Stimulated activated CD4-positive, alpha-beta T cell treated with anti-CD3 and anti-CD28 coated beads, Interleukin-4, amount 100 ng/mL, for 48 hours (primary cell): ENCODE measurements at regions not wholly inside any gene's neighbourhood (a gene's known extent, or its start where the extent isn't known, plus 50 kb on each side); places are given as distances from the start of the nearest gene placed in this dataset.

Source experiments
- DNase-seq, 2 donors: peaks; one replicate each; pipeline ENCODE4 v3.0.0-alpha.2; 2020; ENCODE audit warnings: low read depth in 2 of 2

DNA sequence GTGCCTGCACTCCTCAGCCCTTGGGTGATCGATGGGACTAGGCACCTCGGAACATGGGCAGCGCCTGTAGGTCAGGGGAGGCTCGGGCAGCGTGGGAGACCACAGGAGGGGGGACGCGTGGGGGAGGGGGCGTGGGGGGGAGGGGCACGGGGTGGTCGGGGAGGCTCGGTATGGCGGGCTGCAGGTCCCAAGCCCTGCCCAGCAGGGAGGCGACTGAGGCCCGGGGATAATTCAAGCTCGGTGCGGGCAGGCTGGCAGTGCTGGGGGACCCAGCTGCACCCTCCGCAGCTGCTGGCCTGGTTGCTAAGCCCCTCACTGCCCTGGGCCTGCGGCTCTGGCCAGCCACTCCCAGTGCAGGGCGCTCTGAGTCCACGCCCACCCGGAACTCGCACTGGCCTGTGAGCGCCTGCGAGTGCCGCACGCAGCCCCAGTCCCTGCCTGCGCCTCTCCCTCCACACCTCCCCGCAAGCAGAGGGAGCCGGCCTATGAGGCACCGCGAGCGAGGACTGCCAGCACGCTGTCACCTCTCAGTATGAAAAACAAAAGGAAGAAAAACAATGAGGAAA, 1698.3 kb upstream of the RAG2 start:
- no peak for DNase-seq

DNA sequence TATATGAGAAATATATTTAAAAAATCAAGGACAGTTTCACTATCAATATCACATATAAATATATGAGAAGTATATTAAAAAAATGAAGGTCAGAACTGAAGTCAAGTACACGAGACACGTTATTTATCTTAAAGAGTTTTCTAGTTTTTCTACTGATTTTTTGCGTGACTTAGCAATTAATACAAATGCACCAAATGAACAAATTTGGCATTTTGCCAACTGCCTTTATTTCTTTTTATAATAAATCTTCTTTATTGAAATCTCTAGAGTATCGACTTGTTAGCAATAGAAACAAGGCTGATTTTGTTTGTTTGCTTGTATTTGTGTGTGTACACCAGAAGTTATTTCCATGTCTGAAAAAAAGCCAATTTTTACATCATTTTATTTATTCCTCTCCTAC, 1684.7 kb upstream of the RAG2 start:
- no peak for DNase-seq

GRCh38 chr11:38278457-38279141, 1680.6 kb upstream of the RAG2 start:
- no peak for DNase-seq

GRCh38 chr11:38274031-38274430, 1676.0 kb upstream of the RAG2 start:
- DNase-seq = no peak

- no peak for DNase-seq
These were observed 1674.3 kb upstream of the RAG2 start for GRCh38 chr11:38272376-38272775.

DNA sequence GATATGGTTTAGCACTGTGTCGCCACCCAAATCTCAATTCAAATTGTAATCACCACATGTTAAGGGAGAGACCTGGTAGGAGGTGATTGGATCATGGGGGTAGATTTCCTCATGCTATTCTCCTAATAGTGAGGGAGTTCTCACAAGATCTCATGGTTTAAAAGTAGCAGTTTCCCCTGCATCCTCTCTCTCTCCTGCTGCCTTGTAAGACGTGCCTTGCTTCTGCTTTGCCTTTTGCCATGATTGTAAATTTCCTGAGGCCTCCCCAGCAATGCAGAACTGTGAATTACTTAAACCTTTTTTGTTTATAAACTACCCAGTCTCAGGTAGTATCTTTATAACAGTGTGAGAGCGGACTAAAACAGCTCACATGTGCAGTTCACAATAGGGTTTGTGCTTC, 1668.7 kb upstream of the RAG2 start:
- DNase-seq = no peak

DNA sequence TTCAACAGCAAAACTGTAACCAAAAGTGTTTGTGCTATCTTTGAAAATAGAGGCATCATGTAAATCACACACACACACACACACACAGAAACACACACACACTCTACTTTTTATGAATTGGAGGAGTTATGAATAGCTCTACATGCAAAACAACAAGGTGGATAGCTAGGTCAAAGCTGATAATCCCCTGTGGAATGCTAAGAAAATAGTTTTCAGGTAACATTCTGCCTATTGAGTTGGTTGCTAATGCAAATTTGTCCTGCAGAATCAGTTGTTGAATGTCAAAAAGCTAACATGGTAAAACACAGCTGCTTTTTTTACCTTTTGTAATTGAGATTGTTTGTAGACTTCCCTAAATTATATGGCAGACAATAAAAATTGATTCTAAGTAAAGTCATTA, 1658.4 kb upstream of the RAG2 start:
- DNase-seq = no peak

DNA sequence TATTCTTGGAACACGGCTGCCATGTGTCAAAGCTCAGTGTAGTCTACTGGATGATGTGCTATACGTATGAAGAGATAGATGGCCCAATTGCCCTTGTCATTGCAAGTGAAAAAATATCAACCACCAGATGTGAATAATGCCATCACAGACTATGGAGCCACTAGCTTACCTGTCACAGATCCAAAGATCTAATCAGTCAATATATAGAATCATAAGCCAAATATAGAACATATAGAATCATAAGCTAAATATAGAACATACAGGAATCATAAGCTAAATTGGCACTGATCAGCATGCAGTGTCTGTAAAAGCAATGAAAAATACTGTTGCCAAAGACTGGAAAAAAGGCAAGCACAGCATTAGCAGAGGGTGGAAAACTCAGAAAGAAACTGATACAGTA, 1656.9 kb upstream of the RAG2 start:
- no peak for DNase-seq

DNA sequence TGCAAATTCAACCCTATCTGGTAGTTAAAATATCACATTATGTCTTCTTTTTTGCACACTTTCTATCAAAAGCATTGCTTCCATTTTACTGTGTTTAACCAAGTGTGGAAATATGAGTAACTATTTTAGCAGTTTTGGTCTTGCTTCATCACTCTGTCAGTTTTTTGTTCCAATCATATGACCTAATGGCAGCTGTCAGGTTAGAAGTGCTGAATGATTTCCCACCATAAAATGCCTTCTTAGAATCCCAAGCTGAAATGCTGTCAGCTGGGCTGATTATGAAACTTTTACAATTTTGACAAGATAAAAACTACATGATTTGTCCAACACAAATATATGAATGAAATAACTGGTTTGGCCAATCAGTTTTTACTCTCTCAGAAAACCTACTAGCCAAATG, 1654.6 kb upstream of the RAG2 start:
- DNase-seq = no peak

- DNase-seq = no peak
These were observed 1648.4 kb upstream of the RAG2 start for GRCh38 chr11:38246451-38246850.

DNA sequence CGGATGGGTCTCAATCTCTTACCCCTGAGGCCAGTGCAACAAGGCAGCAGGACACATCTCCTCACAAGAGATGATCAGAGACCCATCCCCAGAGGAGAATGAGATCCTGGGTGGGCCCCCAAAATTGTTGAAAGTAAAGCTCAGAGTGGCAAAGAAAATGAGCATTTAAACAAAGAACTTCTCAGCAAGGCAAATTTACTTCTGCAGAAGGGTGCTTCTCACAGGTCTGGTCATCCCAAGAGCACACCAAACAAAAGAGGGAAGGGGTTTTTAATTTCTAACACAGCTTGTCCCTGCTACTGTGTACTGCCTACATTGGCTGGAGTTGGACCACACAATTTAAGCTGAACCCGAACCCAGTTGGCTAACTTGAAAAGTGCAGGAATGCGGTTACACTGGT, 1628.6 kb upstream of the RAG2 start:
- no peak for DNase-seq

DNA sequence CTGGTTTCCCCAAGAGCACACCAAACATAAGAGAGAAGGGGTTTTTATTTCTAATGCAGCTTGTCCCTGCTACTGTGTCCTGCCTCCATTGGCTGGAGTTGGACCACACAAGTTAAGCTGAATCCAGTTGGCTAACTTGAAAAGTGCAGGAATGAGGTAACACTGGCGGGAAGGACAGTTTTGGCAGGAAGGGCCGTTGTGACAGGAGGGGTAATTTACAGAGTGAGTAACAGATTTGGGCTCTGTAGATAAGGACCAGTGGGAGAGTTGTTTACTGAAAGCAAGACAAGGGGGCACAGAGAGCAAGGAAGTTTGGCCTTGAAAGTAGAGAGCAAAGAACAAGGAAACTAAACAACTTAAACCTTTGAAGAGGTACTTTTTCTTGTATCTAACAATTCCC, 1623.3 kb upstream of the RAG2 start:
- DNase-seq = no peak

GRCh38 chr11:38219636-38220035, 1621.6 kb upstream of the RAG2 start:
- DNase-seq = no peak

DNA sequence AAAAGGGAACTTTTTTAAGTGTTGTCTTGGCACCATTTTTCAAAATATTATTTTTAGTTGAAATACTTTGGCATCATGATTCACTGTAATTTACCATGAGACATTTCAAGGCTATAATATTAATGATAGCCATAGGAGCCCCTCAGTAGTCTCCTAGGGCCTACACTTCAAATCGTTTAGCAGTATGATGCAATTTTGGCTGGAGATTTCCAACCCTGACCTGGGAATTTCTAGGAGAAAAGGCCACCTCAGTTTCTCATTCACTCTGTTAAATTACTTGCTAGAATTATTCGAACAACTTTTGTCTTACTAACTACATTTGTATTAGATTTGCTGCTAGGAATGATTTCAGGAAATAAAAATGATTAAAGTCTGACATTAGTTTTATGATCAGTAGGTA, 1610.9 kb upstream of the RAG2 start:
- DNase-seq = no peak

- DNase-seq = no peak
These were observed 1608.6 kb upstream of the RAG2 start for GRCh38 chr11:38206663-38207062.

GRCh38 chr11:38191101-38191500, 1593.1 kb upstream of the RAG2 start:
- no peak for DNase-seq

DNA sequence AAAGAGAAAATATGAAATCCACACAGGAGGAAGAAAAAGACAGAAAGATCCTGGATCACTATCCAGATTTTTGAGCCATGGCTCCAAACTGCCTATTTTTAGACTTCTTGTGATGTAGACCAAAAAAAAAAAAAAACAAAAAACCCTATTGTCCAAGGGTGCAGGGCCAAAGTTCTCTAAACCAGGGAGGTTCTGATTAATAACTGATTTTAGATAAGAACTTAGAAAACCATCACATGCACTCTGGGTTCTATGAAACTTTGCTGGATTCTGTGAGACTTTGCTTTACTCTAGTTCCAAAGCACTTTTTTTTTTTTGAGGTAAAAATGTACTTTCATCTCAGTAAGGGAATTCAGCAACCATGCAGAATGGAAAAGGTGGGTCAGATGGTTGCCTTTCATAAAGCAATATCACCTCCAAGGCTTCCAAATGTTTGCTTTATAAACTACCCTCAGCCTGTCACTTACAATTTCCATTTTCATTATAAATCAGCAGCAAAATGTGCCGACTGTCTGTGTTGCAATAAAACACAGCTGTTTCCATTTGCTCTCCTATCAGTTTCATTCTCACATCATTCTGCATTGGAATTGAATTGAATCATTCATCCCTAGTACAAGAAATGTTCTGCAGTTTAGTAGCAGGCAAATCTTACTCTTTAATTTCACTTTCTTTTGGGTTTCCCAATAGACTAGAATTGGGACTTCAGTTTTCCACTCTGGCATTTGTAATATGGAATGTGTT, 1584.3 kb upstream of the RAG2 start:
- DNase-seq = no peak

DNA sequence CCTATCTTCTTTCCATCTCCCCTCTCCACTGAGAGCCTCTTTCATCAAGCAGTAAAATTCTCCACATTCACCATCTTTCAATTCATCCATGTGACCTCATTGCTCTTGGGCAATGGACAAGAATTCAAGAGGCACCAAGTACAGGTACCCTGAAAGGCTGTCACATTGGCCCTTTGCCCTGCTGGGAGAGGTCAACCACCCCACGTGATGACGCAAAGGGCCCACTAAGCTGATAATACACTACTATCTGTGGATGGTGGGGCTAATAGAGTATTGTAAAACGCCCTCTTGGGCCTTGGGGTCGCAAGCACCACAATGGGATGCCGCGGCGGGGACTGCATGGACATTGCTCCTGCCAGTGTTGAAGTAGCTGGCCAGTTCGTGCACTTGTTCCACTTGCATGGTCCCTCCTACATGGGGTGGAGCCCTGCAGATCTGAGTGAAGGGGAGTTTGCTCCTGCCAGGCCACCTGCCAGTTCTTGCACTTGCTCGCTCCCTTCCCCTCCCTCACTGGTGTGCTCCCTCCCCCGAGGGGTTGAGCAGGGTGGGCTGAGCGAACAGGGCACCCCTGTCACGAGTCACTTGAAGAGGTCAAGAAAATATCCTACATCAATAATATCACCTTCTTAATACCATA, 1578.8 kb upstream of the RAG2 start:
- DNase-seq = no peak

- DNase-seq = no peak
These were observed 1575.6 kb upstream of the RAG2 start for GRCh38 chr11:38173676-38174075.

- DNase-seq = no peak
These were observed 1571.2 kb upstream of the RAG2 start for GRCh38 chr11:38169286-38169685.

DNA sequence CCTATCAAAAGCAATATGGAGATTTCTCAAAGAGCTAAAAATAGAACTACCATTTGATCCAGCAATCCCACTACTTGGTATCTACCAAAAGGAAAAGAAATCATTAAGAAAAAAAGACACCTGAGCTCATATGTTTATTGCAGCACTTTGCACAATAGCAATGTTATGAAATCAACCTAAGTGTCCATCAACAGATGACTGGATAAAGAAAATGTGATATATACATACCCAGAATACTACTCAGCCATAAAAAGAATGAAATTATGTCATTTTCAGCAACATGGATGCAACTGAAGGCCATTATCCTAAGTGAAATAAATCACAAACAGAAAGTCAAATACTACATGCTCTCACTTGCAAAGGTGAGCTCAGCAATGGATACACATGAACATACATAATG, 1565.5 kb upstream of the RAG2 start:
- no peak for DNase-seq

DNA sequence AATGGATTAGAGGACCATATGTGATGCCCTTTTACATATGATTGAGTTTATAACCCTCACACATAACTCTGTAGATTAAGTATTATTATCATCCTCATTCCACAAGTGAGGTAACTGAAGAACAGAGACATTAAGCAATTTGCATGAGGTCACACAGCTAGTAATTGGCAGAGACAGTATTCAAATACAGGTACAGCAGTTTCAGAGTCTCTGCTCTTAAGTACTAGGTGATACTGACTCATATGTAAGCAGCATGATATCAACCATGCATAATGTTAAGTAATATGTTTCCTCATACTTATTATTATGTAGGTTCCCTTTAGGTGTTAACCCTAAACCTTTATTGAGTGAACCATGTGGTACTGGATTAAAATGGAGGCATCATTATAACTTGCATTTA, 1562.4 kb upstream of the RAG2 start:
- DNase-seq = no peak

GRCh38 chr11:38159038-38159437, 1561.0 kb upstream of the RAG2 start:
- no peak for DNase-seq
